ENCODE measurements at regions not wholly inside any gene's neighbourhood (a gene's known extent, or its start where the extent isn't known, plus 50 kb on each side); places are given as distances from the start of the nearest gene placed in this dataset.
"Not testable (repeated sequence)": the region's sequence is repeated elsewhere in the genome, so short reads cannot be mapped to it uniquely, and the experiment has no call there.

DNA sequence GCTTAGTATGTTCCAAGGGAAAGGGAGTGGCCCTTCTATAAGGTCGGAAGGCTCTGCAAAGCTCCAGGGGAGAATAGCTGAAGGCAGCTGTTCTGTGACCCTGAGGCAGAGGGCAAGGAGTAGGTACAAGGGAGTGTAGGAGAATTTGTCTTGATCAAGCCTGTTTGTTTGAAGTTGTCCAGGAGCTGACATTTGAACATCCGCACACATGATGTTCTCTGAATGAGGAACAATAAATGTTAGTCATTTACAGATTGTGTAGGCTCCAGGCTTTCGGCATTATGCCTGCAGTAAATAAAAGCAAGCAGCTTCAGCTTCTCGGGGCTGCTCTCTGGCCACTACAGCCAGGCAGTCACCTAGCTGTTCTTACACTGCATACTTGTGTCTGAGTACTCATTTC, 52.7 kb downstream of the CTAGE6 start:
- ATAC-seq; H3K4me1 ChIP-seq; DNase-seq; H3K9me3 ChIP-seq; H3K27me3 ChIP-seq; intact Hi-C loops (cut with DNase I); H3K4me3 ChIP-seq; H3K27ac ChIP-seq; H3K36me3 ChIP-seq: not testable (repeated sequence)

DNA sequence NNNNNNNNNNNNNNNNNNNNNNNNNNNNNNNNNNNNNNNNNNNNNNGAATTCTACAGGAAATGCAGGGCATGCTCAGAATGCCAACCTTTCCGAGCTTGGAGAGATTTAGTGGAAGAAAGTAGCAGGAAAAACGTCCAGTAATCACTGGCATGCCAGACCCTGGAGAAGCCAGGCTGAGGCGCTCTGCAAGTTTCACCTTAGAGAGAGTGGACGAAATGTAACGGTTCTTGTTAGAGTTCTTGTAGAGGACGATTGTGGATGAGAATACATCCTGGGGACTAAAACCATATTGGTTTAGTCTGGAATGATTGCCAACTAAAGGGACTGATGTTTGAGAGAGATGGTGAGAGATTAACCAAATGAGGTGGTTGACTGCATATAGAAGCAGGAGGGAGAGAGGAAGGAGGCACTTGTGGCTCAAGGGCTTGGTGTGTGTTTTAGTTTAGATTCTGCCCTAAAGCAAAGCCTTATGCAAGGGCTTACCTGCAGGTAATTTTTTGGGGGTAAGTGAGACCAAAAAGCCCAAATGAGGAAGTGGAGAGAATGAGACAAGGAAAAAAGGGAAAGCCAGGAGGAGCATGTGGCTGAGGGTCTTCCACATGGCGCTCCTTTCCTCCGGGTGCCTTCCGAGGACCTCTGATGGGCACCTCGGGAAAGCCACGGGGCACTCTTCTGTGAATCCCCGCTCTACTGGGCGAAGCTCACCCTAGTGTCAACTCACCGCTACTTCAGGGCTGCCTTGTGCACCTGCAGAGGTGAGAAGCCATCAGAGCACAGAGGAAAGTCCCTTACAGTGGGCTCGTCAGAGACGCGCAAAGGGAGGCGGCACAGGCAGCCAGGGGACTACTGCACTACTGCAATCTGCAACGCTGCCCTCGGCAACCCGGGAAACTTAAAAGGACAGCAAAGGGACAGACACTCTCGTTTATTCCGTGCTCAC, 56.5 kb downstream of the CTAGE6 start:
- ATAC-seq = peak; percentile 72
- H3K36me3 ChIP-seq = not testable (repeated sequence)

More for the DNA sequence above, 56.5 kb downstream of the CTAGE6 start:
- H3K4me1 ChIP-seq; H3K4me3 ChIP-seq; DNase-seq; H3K9me3 ChIP-seq; H3K27ac ChIP-seq; H3K27me3 ChIP-seq; intact Hi-C loops (cut with DNase I): not testable (repeated sequence)
